ACC112 (cell line): ENCODE measurements at regions not wholly inside any gene's neighbourhood (a gene's known extent, or its start where the extent isn't known, plus 50 kb on each side); places are given as distances from the start of the nearest gene placed in this dataset.
A peak's percentile ranks its signal among the peaks of the same experiment; 100 is the strongest.

ENCODE experiments used
- H2AFZ ChIP-seq: fragments of 200-600 bp; sonication (generic); one replicate; pipeline ENCODE4 v1.6.0; 2017; ENCODE audit warnings: antibody characterized with exemption, low read length; ENCODE audit not compliant: unreplicated experiment
- H3K27ac ChIP-seq: fragments of 200-600 bp; sonication (generic); 2 replicates; pipeline ENCODE4 v1.5.1; 2014; ENCODE audit warnings: low read depth, mild to moderate bottlenecking, antibody characterized with exemption, low read length, moderate library complexity
- H3K27me3 ChIP-seq: fragments of 200-600 bp; sonication (generic); 2 replicates; pipeline ENCODE4 v1.6.1; 2014; ENCODE audit warnings: mild to moderate bottlenecking, antibody characterized with exemption, low read length, moderate library complexity, mixed read lengths; ENCODE audit not compliant: insufficient read depth
- H3K36me3 ChIP-seq: fragments of 200-600 bp; sonication (generic); 2 replicates; pipeline ENCODE4 v1.6.1; 2016; ENCODE audit warnings: mild to moderate bottlenecking, antibody characterized with exemption, low read length, moderate library complexity, mixed read lengths; ENCODE audit not compliant: insufficient read depth
- H3K4me1 ChIP-seq: fragments of 200-600 bp; sonication (generic); one replicate; pipeline ENCODE4 v1.6.1; 2016; ENCODE audit warnings: low read length, mixed read lengths; ENCODE audit not compliant: insufficient read depth, unreplicated experiment, control insufficient read depth
- H3K4me3 ChIP-seq: fragments of 200-600 bp; sonication (generic); 2 replicates; pipeline ENCODE4 v1.5.1; 2014; ENCODE audit warnings: mild to moderate bottlenecking, low read depth, low read length
- H3K79me2 ChIP-seq: fragments of 200-600 bp; sonication (generic); one replicate; pipeline ENCODE4 v1.6.0; 2016; ENCODE audit warnings: low read length; ENCODE audit not compliant: control insufficient read depth, unreplicated experiment, insufficient read depth

DNA sequence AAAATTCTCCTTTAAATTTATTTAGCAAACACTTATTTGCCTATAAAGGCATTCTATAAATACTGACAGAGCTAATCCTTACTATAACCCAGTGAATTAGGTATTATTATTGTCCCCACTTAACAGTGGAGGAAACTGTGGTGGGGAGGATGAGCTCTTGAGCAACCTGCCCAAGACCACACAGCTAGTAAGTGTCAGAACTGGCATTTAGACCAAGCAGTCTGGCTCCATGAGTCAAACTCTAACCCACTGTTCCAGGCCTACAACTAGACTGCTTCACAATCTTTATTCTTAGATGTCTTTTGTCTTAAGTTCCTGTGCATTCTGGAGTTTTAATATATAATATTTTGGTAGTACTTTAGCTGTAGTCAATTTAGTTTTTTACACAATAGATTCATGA is 530.8 kb downstream of the BCKDHB start:
- H3K4me1 ChIP-seq = peaks cover 47% of the 10 kb centered on the region
- no peaks in the 10 kb centered on the region for H3K79me2 ChIP-seq
- H3K27ac ChIP-seq = peak overlapping the region; percentile 96
- H3K36me3 ChIP-seq = no peaks in the 10 kb centered on the region
- H2AFZ ChIP-seq = no peak overlapping the region
- no peaks in the 10 kb centered on the region for H3K27me3 ChIP-seq
- no peak overlapping the region for H3K4me3 ChIP-seq

DNA sequence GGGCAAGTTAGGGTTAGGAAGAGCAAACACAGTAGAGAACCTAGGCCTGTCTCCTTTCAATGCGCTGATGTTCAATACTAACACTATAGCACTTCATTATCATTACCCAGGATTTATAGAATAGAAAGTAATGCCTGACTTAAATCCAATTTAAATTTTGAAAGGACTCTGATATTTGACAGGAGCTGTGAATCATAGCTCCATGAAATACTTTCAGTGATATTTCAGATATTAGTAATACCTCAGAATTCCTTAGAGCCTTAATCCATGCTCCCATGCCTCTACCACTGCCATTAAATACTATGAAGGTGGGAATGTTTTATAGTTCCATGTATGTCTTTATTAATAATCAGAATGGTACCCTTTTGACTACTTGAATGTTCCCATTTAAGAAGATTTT is 530.2 kb downstream of the BCKDHB start:
- no peak overlapping the region for H3K4me3 ChIP-seq
- H3K79me2 ChIP-seq = no peaks in the 10 kb centered on the region
- peak overlapping the region; percentile 96 for H3K27ac ChIP-seq
- no peaks in the 10 kb centered on the region for H3K36me3 ChIP-seq
- H3K27me3 ChIP-seq = no peaks in the 10 kb centered on the region
- H3K4me1 ChIP-seq = peaks cover 41% of the 10 kb centered on the region
- H2AFZ ChIP-seq = no peak overlapping the region

DNA sequence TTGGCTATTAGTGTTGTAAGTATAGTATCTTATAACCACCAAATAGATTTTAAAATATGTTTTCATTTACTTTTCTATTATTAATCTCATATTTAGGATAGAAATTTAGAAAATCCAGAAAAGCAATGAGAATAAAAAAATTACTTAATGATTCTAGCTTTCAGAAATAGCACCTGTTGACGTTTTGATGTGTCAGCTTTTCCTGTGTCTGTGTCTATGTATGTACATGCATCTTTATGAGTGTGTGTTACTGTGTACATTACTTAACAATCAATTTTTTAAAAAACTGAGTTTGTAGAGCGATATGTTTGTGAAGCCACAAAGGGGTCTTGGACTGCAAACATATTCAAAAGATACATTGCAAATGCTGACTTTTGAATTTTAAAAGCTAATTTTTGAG is 526.9 kb downstream of the BCKDHB start:
- Histone ChIP-seq H3K4me3 (no peak overlapping the region), H3K27me3 (no peaks in the 10 kb centered on the region), H3K79me2 (no peaks in the 10 kb centered on the region), H3K36me3 (no peaks in the 10 kb centered on the region), H3K4me1 (peaks cover 21% of the 10 kb centered on the region), H2AFZ (no peak overlapping the region), H3K27ac (no peak overlapping the region)

DNA sequence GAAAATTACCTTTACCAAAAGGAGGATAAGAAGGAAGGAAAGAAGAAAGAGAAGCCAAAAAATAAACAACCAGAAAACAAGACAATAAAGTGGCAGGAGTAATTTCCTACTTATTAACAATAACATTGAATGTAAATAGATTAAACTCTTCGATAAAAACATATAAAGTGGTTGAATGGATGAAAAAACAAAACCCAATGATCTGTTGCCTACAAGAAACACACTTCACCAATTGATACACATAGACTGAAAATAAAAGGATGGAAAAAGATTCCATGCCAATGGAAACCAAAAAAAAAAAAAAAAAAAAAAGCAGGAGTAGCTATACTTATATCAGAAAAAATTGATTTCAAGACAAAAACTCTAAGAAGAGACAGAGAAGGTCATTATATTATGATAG is 518.9 kb downstream of the BCKDHB start:
- no peaks in the 10 kb centered on the region for H3K27me3 ChIP-seq
- H3K4me1 ChIP-seq = no peaks in the 10 kb centered on the region
- no peaks in the 10 kb centered on the region for H3K79me2 ChIP-seq
- no peak overlapping the region for H2AFZ ChIP-seq
- H3K27ac ChIP-seq = no peak overlapping the region
- H3K4me3 ChIP-seq = no peak overlapping the region
- no peaks in the 10 kb centered on the region for H3K36me3 ChIP-seq

DNA sequence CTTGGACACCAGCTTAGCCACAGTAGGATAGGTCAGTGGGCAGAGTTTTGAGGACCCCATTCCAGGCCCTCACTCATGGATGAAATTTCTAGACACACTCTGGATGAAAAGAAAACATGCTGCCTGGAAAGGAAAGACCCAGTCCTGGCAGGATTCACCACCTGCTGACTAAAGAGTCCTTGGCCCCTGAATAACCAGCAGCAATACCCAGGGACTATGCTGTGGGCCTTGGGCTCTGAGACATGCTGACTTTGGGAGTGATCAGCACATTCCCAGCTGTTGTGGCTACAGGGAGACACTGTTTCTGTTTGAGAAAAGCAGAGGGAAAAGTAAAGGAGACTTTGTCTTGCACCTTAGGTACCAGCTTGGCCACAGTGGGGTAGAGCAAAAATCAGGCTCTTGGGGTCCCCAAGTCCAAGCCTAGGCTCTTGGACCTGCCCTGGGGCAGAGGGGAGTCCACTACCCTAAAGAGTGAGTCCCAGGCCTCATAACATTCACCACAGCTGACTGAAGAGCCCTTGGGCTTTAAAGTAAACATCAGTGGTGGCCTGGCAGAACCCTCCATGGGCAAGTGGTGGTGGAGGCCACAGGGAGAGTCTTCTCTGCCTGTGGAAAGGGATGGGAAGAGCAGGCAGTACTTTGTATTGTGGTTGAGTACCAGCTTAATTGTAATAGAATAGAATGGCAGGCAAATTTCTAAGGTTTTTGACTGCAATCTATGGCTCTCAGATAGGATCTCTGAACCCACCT is 516.8 kb downstream of the BCKDHB start:
- no peaks in the 10 kb centered on the region for H3K27me3 ChIP-seq
- H2AFZ ChIP-seq = no peak overlapping the region
- no peak overlapping the region for H3K27ac ChIP-seq
- H3K4me1 ChIP-seq = peaks cover 8% of the 10 kb centered on the region
- H3K36me3 ChIP-seq = no peaks in the 10 kb centered on the region
- no peak overlapping the region for H3K4me3 ChIP-seq
- H3K79me2 ChIP-seq = no peaks in the 10 kb centered on the region

DNA sequence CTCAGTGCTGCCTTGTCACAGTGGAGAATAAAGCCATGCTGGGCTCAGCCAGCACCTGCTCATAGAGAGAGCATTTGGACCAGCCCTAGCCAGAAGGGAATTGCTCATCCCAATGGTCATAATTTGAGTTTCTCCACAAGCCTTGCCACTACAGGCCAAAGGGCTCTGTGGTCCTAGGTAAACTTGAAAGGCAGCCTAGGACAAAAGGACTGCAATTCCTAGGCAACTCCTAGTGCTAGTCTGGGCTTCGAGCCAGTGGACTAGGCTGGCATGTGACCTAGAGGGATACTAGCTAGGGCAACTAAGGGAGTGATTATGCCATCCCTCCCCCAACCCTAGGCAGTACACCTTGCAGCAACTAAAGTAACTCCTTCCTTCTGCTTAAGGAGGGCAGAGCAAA is 516.2 kb downstream of the BCKDHB start:
- H3K36me3 ChIP-seq = no peaks in the 10 kb centered on the region
- peaks cover 8% of the 10 kb centered on the region for H3K4me1 ChIP-seq
- no peak overlapping the region for H3K4me3 ChIP-seq
- H3K79me2 ChIP-seq = no peaks in the 10 kb centered on the region
- no peaks in the 10 kb centered on the region for H3K27me3 ChIP-seq
- H3K27ac ChIP-seq = no peak overlapping the region
- H2AFZ ChIP-seq = no peak overlapping the region

DNA sequence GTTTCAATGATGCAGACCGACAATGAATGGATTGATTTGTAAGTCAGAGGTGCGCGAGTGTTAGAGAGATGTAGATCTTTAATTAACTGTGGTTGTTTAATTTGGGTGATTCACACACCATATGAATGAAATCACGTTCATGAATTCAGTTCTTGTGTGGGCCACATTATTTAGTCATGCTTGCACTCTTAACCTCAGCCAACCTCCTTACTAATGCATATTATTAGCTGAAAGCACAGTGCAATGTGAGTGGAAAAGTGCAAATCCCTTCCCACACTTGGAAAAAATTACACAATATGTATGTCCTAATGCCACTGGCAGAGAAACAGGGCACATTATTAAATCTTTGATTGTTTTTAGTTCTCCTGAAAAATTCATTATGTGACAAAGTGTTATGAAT is 512.5 kb downstream of the BCKDHB start:
- Histone ChIP-seq H3K36me3 (no peaks in the 10 kb centered on the region), H3K4me1 (peaks cover 8% of the 10 kb centered on the region), H3K27me3 (no peaks in the 10 kb centered on the region), H3K79me2 (no peaks in the 10 kb centered on the region), H3K4me3 (no peak overlapping the region), H2AFZ (no peak overlapping the region), H3K27ac (peak overlapping the region; percentile 29; the same call in 1 of the 2 replicates)

DNA sequence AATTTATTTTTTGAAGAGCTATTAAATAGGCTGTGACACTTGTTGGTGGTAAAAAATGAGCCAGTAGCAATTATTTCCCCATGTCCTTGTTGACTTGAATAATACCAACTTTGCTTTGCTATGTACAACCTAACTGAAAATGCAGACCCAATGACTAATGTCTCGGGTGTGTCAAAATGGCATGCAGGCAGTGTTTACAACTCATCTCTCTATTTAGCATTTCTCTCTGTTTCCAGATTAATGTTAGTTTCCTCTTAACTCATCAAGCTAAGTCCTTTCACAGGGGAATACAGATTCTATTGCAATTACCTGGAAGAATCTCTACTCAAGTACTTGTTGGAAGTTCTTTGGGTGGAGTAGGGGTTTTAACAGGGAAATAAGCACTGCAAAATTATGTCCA is 504.4 kb downstream of the BCKDHB start:
- Histone ChIP-seq H3K4me1 (peaks cover 42% of the 10 kb centered on the region), H3K27me3 (no peaks in the 10 kb centered on the region), H3K4me3 (no peak overlapping the region), H3K27ac (peak overlapping the region; percentile 54; the same call in 1 of the 2 replicates), H2AFZ (peak overlapping the region; percentile 55), H3K36me3 (no peaks in the 10 kb centered on the region), H3K79me2 (no peaks in the 10 kb centered on the region)

DNA sequence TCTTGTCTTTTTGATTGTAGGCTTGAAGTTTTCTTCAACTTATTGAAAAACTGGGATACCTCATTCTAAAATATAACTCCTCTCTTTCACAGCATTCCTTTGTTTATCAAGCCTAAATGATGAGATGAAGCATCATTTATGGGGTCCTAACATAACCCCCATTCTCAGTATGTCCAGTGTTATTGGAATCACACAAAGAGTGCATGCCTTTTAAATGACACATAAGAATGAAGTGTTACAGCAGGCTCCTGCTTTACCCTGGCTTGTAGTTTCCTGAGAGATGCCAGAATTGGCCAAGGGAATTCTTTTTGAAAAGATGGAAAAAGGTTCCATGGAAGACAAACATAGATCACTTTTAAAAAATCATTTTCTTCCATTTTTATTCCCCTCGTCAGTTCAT is 502.4 kb downstream of the BCKDHB start:
- H3K79me2 ChIP-seq = no peaks in the 10 kb centered on the region
- no peak overlapping the region for H2AFZ ChIP-seq
- H3K27ac ChIP-seq = peak overlapping the region; percentile 96
- no peaks in the 10 kb centered on the region for H3K36me3 ChIP-seq
- no peak overlapping the region for H3K4me3 ChIP-seq
- no peaks in the 10 kb centered on the region for H3K27me3 ChIP-seq
- peaks cover 47% of the 10 kb centered on the region for H3K4me1 ChIP-seq

DNA sequence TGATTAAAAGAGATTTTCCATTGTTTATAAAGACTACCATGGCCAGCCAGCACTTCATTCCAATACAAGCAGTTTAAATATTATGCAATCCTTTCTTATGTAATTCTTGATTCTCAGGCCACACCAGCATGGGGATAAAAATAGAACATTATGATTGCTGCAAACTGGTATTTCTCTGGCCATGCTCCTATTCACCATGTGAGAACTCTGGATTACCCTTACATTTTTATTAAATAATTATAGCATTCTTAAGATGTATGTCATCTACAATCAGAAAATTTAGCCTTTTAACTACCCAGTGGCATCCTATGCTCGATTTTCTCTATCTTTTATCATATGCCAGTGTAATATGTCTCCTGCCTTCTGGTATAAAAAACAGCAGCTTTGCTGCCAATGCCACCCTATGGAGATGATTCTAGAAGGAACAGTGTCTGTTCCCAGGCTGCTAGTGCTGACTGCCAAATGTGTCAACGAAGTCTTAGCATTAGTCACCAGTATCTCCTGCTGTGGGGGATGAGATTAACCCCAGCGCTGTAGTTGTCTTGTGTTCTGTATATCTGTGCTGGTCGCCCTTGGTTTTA is 501.4 kb downstream of the BCKDHB start:
- Histone ChIP-seq H3K27ac (peak overlapping the region; percentile 96), H3K79me2 (no peaks in the 10 kb centered on the region), H3K4me3 (peak overlapping the region; percentile 20), H3K36me3 (no peaks in the 10 kb centered on the region), H2AFZ (no peak overlapping the region), H3K4me1 (peaks cover 47% of the 10 kb centered on the region), H3K27me3 (no peaks in the 10 kb centered on the region)
